Smooth muscle cell (in vitro differentiated cells): ENCODE measurements at regions not wholly inside any gene's neighbourhood (a gene's known extent, or its start where the extent isn't known, plus 50 kb on each side); places are given as distances from the start of the nearest gene placed in this dataset.

Experiments used
- DNase-seq: peaks from one replicate; lab custom pipeline; 2025; ENCODE audit not compliant: unreplicated experiment; lab: John Stamatoyannopoulos, UW
- H2AFZ ChIP-seq: fragments of 200-600 bp; sonication (generic); 2 replicates; pipeline ENCODE4 v1.6.0; 2016; ENCODE audit warnings: antibody characterized with exemption, low read depth, mild to moderate bottlenecking
- H3F3A ChIP-seq: fragments of 200-600 bp; sonication (generic); 2 replicates; pipeline ENCODE4 v1.6.0; 2017; ENCODE audit warnings: antibody characterized with exemption, low read depth
- H3K27ac ChIP-seq: fragments of 200-600 bp; sonication (generic); 2 replicates; pipeline ENCODE4 v1.5.1; 2016; ENCODE audit warnings: low read depth, mild to moderate bottlenecking
- H3K27me3 ChIP-seq: fragments of 200-600 bp; sonication (generic); 2 replicates; pipeline ENCODE4 v1.6.1; 2016; ENCODE audit warnings: low read depth, mild to moderate bottlenecking
- H3K36me3 ChIP-seq: fragments of 200-600 bp; sonication (generic); 2 replicates; pipeline ENCODE4 v1.5.1; 2016; ENCODE audit warnings: low read depth
- H3K4me1 ChIP-seq: fragments of 200-600 bp; sonication (generic); 2 replicates; pipeline ENCODE4 v1.5.1; 2016; ENCODE audit warnings: low read depth
- H3K4me2 ChIP-seq: fragments of 200-600 bp; sonication (generic); 2 replicates; pipeline ENCODE4 v1.6.0; 2016; ENCODE audit warnings: mild to moderate bottlenecking
- H3K4me3 ChIP-seq: fragments of 200-600 bp; sonication (generic); 2 replicates; pipeline ENCODE4 v1.5.1; 2016; ENCODE audit warnings: mild to moderate bottlenecking
- H3K79me2 ChIP-seq: fragments of 200-600 bp; sonication (generic); 2 replicates; pipeline ENCODE4 v1.6.0; 2016; ENCODE audit warnings: low read depth, mild to moderate bottlenecking
- H3K9ac ChIP-seq: fragments of 200-600 bp; sonication (generic); 2 replicates; pipeline ENCODE4 v1.6.0; 2016; ENCODE audit warnings: low read depth
- H3K9me3 ChIP-seq: fragments of 200-600 bp; sonication (generic); replicated peaks from 2 replicates; pipeline ENCODE4 v1.5.1; 2016; ENCODE audit warnings: low read depth
- H4K20me1 ChIP-seq: fragments of 200-600 bp; sonication (generic); 2 replicates; pipeline ENCODE4 v1.6.0; 2016; ENCODE audit warnings: low read depth
- CTCF ChIP-seq: fragments of 200-600 bp; sonication (generic); IDR thresholded peaks from 2 replicates; pipeline ENCODE4 v1.5.1; 2017; ENCODE audit warnings: borderline replicate concordance, mild to moderate bottlenecking, antibody characterized with exemption; ENCODE audit not compliant: insufficient read depth, poor library complexity, severe bottlenecking
- WGBS: methylation state at CpG from one replicate; pipeline ENCODE4 v1.1.7; 2016; ENCODE audit warnings: low lambda C conversion rate; 5-methylcytosine and 5-hydroxymethylcytosine counted together

GRCh38 chr11:81975261-81975900 is 758.3 kb downstream of the FAM181B start:
- no peaks in the 10 kb centered on the region for H3K79me2 ChIP-seq
- H3K9ac ChIP-seq: no peak overlapping the region
- DNase-seq: no peak
- H3F3A ChIP-seq: no peaks in the 10 kb centered on the region
- no peak overlapping the region for H3K27ac ChIP-seq
- no peaks in the 10 kb centered on the region for H3K36me3 ChIP-seq
- H4K20me1 ChIP-seq: no peaks in the 10 kb centered on the region
- H2AFZ ChIP-seq: no peak overlapping the region
- TF ChIP-seq CTCF: no peak
- WGBS: 98% methylated on average over 2 of the region's 2 CpGs
- H3K27me3 ChIP-seq: peaks cover 58% of the 10 kb centered on the region
- H3K9me3 ChIP-seq: no peaks in the 10 kb centered on the region
- H3K4me2 ChIP-seq: no peak overlapping the region
- no peaks in the 10 kb centered on the region for H3K4me1 ChIP-seq
- H3K4me3 ChIP-seq: no peak overlapping the region

GRCh38 chr11:81970886-81971285 is 762.8 kb downstream of the FAM181B start:
- peak overlapping the region; percentile 68 for H3K4me2 ChIP-seq
- no peak for TF ChIP-seq CTCF

GRCh38 chr11:81967242-81967641 is 766.4 kb downstream of the FAM181B start:
- Histone ChIP-seq H3K4me2 (no peak overlapping the region), H3K79me2 (no peaks in the 10 kb centered on the region), H3K4me1 (no peaks in the 10 kb centered on the region), H3K27me3 (peaks cover 48% of the 10 kb centered on the region), H4K20me1 (no peaks in the 10 kb centered on the region), H3K4me3 (no peak overlapping the region), H3K36me3 (no peaks in the 10 kb centered on the region), H3K9ac (no peak overlapping the region), H3K27ac (no peak overlapping the region), H3K9me3 (no peaks in the 10 kb centered on the region), H2AFZ (no peak overlapping the region), H3F3A (no peaks in the 10 kb centered on the region)
- WGBS: 13% methylated on average over 1 of the region's 1 CpG
- no peak for TF ChIP-seq CTCF
- no peak for DNase-seq

More at GRCh38 chr11:81970886-81971285, 762.8 kb downstream of the FAM181B start:
- Histone ChIP-seq H3K27me3 (peaks cover 65% of the 10 kb centered on the region), H3K9me3 (no peaks in the 10 kb centered on the region), H3F3A (no peaks in the 10 kb centered on the region), H3K36me3 (no peaks in the 10 kb centered on the region), H4K20me1 (no peaks in the 10 kb centered on the region), H3K4me3 (peak overlapping the region; percentile 8), H2AFZ (peak overlapping the region; percentile 3), H3K9ac (no peak overlapping the region), H3K79me2 (no peaks in the 10 kb centered on the region), H3K4me1 (no peaks in the 10 kb centered on the region), H3K27ac (no peak overlapping the region)
- WGBS: 14% methylated on average over 3 of the region's 3 CpGs
- no peak for DNase-seq

- WGBS: 96% methylated on average over 3 of the region's 3 CpGs
- no peak overlapping the region for H3K4me3 ChIP-seq
- H3K9ac ChIP-seq: no peak overlapping the region
- H3K27ac ChIP-seq: no peak overlapping the region
- no peak for TF ChIP-seq CTCF
- no peak for DNase-seq
- no peaks in the 10 kb centered on the region for H3K36me3 ChIP-seq
- no peaks in the 10 kb centered on the region for H3F3A ChIP-seq
- no peaks in the 10 kb centered on the region for H3K4me1 ChIP-seq
- H4K20me1 ChIP-seq: no peaks in the 10 kb centered on the region
- no peaks in the 10 kb centered on the region for H3K9me3 ChIP-seq
- H3K27me3 ChIP-seq: peaks cover 44% of the 10 kb centered on the region
- H2AFZ ChIP-seq: no peak overlapping the region
- H3K79me2 ChIP-seq: no peaks in the 10 kb centered on the region
- H3K4me2 ChIP-seq: no peak overlapping the region
Observed at GRCh38 chr11:81966340-81966739, 767.3 kb downstream of the FAM181B start.
